HG03521 (cell line): ENCODE measurements at regions not wholly inside any gene's neighbourhood (a gene's known extent, or its start where the extent isn't known, plus 50 kb on each side); places are given as distances from the start of the nearest gene placed in this dataset.
"Not testable (repeated sequence)": the region's sequence is repeated elsewhere in the genome, so short reads cannot be mapped to it uniquely, and the experiment has no call there.

Source experiments
- ATAC-seq: cut with Tn5 transposase; IDR thresholded peaks from one replicate; pipeline ENCODE4 v1.9.1; 2021; ENCODE audit warnings: mild to moderate bottlenecking, moderate library complexity; ENCODE audit not compliant: unreplicated experiment

- no peak for ATAC-seq
Measured at GRCh38 chr20:22841846-22842245, 193.3 kb upstream of the SSTR4 start.

- ATAC-seq: no peak
Measured at GRCh38 chr20:22842793-22843192, 192.3 kb upstream of the SSTR4 start.

GRCh38 chr20:22844959-22845358 is 190.2 kb upstream of the SSTR4 start:
- no peak for ATAC-seq

GRCh38 chr20:22846863-22847262 is 188.2 kb upstream of the SSTR4 start:
- no peak for ATAC-seq

GRCh38 chr20:22848364-22848763 is 186.7 kb upstream of the SSTR4 start:
- ATAC-seq: no peak

- ATAC-seq: not testable (repeated sequence)
Measured at GRCh38 chr20:22851679-22852346, 183.3 kb upstream of the SSTR4 start.

GRCh38 chr20:22861231-22861980 is 173.7 kb upstream of the SSTR4 start:
- no peak for ATAC-seq

- no peak for ATAC-seq
Measured at GRCh38 chr20:22861990-22862389, 173.1 kb upstream of the SSTR4 start.

- no peak for ATAC-seq
Measured at GRCh38 chr20:22862671-22863230, 172.4 kb upstream of the SSTR4 start.

GRCh38 chr20:22863826-22864225 is 171.3 kb upstream of the SSTR4 start:
- ATAC-seq: no peak

GRCh38 chr20:22866812-22867341 is 168.2 kb upstream of the SSTR4 start:
- ATAC-seq: no peak

GRCh38 chr20:22878166-22878565 is 156.9 kb upstream of the SSTR4 start:
- ATAC-seq: no peak

GRCh38 chr20:22880277-22880676 is 154.8 kb upstream of the SSTR4 start:
- no peak for ATAC-seq

GRCh38 chr20:22887796-22888195 is 147.3 kb upstream of the SSTR4 start:
- ATAC-seq: no peak

GRCh38 chr20:22890594-22891300 is 144.4 kb upstream of the SSTR4 start:
- no peak for ATAC-seq

- no peak for ATAC-seq
Measured at GRCh38 chr20:22901164-22901563, 133.9 kb upstream of the SSTR4 start.

GRCh38 chr20:22901921-22902320 is 133.2 kb upstream of the SSTR4 start:
- ATAC-seq: no peak

GRCh38 chr20:22904386-22904785 is 130.7 kb upstream of the SSTR4 start:
- ATAC-seq: no peak

GRCh38 chr20:22904905-22905304 is 130.2 kb upstream of the SSTR4 start:
- no peak for ATAC-seq

GRCh38 chr20:22905658-22906057 is 129.5 kb upstream of the SSTR4 start:
- ATAC-seq: peak; percentile 56

GRCh38 chr20:22908437-22908836 is 126.7 kb upstream of the SSTR4 start:
- no peak for ATAC-seq
